ENCODE measurements at regions not wholly inside any gene's neighbourhood (a gene's known extent, or its start where the extent isn't known, plus 50 kb on each side); places are given as distances from the start of the nearest gene placed in this dataset.
"Not testable (repeated sequence)": the region's sequence is repeated elsewhere in the genome, so short reads cannot be mapped to it uniquely, and the experiment has no call there.

DNA sequence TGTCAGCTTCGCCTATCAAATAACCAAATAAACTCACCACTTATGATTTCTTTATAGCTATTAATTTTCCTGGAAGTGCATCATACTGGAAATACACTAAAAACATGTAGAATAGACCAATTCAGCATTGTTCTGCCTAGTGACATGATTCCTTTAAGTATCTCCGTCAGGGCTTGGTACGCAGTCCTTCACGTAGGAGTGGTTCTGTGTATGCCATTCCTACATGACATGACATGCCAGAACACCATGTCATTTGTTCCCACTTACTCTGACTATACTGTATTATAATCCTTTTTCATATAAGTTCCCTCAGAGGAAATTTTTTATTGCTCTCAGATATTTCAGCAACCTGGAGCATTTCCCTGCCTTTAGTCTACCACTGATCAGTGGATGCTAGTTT, 230.7 kb upstream of the EPHA3 start:
- no peak overlapping the region for H3K4me3 ChIP-seq (replicated peaks; ENCODE audit: insufficient read depth, low read length)
- no peak for DNase-seq (ENCODE audit: low read depth in 1 of 2, low spot score in 1 of 2)
- TF ChIP-seq SPI1 (IDR thresholded peaks at IDR 0.05; ENCODE audit: borderline replicate concordance, low read depth) (no peak), GABPA (IDR thresholded peaks at IDR 0.05; ENCODE audit: low read depth) (no peak), POLR2AphosphoS5 (IDR thresholded peaks at IDR 0.05; ENCODE audit: low read depth) (no peak), REST (IDR thresholded peaks at IDR 0.05; ENCODE audit: insufficient replicate concordance, low read depth) (no peak)
- TF ChIP-seq, protein P1, sequence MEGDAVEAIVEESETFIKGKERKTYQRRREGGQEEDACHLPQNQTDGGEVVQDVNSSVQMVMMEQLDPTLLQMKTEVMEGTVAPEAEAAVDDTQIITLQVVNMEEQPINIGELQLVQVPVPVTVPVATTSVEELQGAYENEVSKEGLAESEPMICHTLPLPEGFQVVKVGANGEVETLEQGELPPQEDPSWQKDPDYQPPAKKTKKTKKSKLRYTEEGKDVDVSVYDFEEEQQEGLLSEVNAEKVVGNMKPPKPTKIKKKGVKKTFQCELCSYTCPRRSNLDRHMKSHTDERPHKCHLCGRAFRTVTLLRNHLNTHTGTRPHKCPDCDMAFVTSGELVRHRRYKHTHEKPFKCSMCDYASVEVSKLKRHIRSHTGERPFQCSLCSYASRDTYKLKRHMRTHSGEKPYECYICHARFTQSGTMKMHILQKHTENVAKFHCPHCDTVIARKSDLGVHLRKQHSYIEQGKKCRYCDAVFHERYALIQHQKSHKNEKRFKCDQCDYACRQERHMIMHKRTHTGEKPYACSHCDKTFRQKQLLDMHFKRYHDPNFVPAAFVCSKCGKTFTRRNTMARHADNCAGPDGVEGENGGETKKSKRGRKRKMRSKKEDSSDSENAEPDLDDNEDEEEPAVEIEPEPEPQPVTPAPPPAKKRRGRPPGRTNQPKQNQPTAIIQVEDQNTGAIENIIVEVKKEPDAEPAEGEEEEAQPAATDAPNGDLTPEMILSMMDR (IDR thresholded peaks at IDR 0.05; ENCODE audit: insufficient read depth, low read length), result no peak
- no peak overlapping the region for H3K27ac ChIP-seq (replicated peaks)
- H3K27me3 ChIP-seq (ENCODE audit: insufficient read depth, poor library complexity, severe bottlenecking), result no peaks in the 10 kb centered on the region

DNA sequence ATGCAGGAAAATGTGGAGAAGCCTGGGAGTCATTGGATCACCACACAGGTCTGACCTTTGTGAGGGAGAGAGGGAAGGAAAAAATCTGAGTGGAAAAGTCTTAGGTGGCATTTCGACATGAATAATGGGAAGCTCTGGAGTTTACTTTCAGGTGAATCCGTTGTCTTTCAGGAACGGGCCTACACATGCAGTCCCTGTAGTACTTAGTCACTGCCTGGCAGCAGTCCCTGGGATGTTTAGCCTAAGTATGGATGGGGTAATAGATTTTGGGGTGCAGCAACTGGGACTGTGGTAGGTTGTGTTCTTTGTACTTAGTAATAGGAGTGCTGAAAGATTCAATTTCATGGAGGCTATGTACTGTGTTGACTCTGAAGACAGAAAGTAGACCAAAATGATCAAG, 227.5 kb upstream of the EPHA3 start:
- H3K27me3 ChIP-seq (ENCODE audit: insufficient read depth, poor library complexity, severe bottlenecking), result no peaks in the 10 kb centered on the region
- H3K4me3 ChIP-seq (replicated peaks; ENCODE audit: insufficient read depth, low read length), result no peak overlapping the region
- no peak overlapping the region for H3K27ac ChIP-seq (replicated peaks)
- DNase-seq (ENCODE audit: low read depth in 1 of 2, low spot score in 1 of 2), result no peak
- TF ChIP-seq, protein P1 (IDR thresholded peaks at IDR 0.05; ENCODE audit: insufficient read depth, low read length), result no peak
- TF ChIP-seq REST (IDR thresholded peaks at IDR 0.05; ENCODE audit: insufficient replicate concordance, low read depth) (no peak), SPI1 (IDR thresholded peaks at IDR 0.05; ENCODE audit: borderline replicate concordance, low read depth) (no peak), POLR2AphosphoS5 (IDR thresholded peaks at IDR 0.05; ENCODE audit: low read depth) (no peak), GABPA (IDR thresholded peaks at IDR 0.05; ENCODE audit: low read depth) (no peak)

GRCh38 chr3:88882121-88882520, 225.3 kb upstream of the EPHA3 start:
- Histone ChIP-seq H3K27me3 (ENCODE audit: insufficient read depth, poor library complexity, severe bottlenecking) (no peaks in the 10 kb centered on the region), H3K27ac (replicated peaks) (no peak overlapping the region), H3K4me3 (replicated peaks; ENCODE audit: insufficient read depth, low read length) (no peak overlapping the region)
- TF ChIP-seq, protein P1 (IDR thresholded peaks at IDR 0.05; ENCODE audit: insufficient read depth, low read length), result no peak
- TF ChIP-seq REST (IDR thresholded peaks at IDR 0.05; ENCODE audit: insufficient replicate concordance, low read depth), result no peak
- TF ChIP-seq POLR2AphosphoS5 (IDR thresholded peaks at IDR 0.05; ENCODE audit: low read depth), result no peak
- no peak for TF ChIP-seq SPI1 (IDR thresholded peaks at IDR 0.05; ENCODE audit: borderline replicate concordance, low read depth)
- no peak for TF ChIP-seq GABPA (IDR thresholded peaks at IDR 0.05; ENCODE audit: low read depth)
- no peak for DNase-seq (ENCODE audit: low read depth in 1 of 2, low spot score in 1 of 2)

DNA sequence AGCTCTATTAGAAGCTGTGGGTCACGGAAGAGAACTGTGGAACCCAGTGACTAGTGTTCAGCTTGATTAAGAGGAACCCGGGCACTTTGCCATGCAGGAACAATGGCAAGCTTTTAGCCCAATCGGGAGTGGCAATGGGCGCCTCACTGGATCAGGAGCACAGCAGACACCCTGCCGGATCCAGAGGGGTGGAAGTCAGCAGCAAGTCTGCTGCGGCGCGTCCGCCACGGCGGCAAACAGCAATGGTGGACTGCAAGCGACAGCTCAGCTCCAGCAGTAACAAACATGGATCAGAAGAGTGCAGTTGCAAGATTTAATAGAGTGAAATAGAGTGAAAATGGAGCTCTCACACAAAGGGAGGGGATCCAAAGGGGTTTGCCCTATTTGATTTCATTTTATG, 220.8 kb upstream of the EPHA3 start:
- not testable (repeated sequence) for H3K27ac ChIP-seq (replicated peaks); H3K4me3 ChIP-seq (replicated peaks; ENCODE audit: insufficient read depth, low read length); H3K27me3 ChIP-seq (ENCODE audit: insufficient read depth, poor library complexity, severe bottlenecking); DNase-seq (ENCODE audit: low read depth in 1 of 2, low spot score in 1 of 2)
